Ishikawa (cell line): ENCODE measurements at regions not wholly inside any gene's neighbourhood (a gene's known extent, or its start where the extent isn't known, plus 50 kb on each side); places are given as distances from the start of the nearest gene placed in this dataset.

Experiments used
- CEBPB ChIP-seq: IDR thresholded peaks from 2 replicates; pipeline ENCODE4 v1.6.1; 2012
- EGR1 ChIP-seq: IDR thresholded peaks from 2 replicates; pipeline ENCODE4 v1.6.1; 2012
- EP300 ChIP-seq: IDR thresholded peaks from 2 replicates; pipeline ENCODE4 v1.6.1; 2012; ENCODE audit warnings: borderline replicate concordance
- FOXM1 ChIP-seq: IDR thresholded peaks from 2 replicates; pipeline ENCODE4 v1.6.1; 2012; ENCODE audit warnings: low read depth, borderline replicate concordance
- TCF12 ChIP-seq: IDR thresholded peaks from 2 replicates; pipeline ENCODE4 v1.6.1; 2012; ENCODE audit warnings: low read depth
- YY1 ChIP-seq: IDR thresholded peaks from 2 replicates; pipeline ENCODE4 v1.6.1; 2012; ENCODE audit warnings: low read depth
- TF ChIP-seq, protein P1 (sequence below): IDR thresholded peaks from 2 replicates; pipeline ENCODE4 v1.6.1; 2012
- TF ChIP-seq, protein P2 (sequence below): IDR thresholded peaks from 2 replicates; pipeline ENCODE4 v1.6.1; 2012
- TF ChIP-seq, protein P3 (sequence below): IDR thresholded peaks from 2 replicates; pipeline ENCODE4 v1.6.1; 2012; ENCODE audit warnings: low read depth, mild to moderate bottlenecking

DNA sequence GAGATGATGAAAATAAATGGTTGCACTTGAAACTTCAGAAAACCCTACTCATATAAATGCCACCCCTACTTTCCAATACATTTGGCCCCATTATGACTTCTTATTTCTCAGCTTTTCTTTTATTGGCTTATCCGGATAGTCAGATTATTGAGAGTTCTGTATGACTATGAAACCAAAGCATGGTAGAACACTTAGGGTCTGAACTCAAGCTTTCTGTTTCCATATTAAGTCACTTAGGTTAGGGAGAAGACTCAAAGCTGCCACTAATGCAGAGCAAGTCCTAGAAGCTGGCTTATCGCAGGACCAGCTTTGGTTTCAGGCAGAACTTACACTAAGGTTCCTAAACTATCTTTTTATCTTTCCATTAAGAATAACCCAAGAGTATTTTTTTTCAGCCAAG, 229.9 kb upstream of the CPEB2 start:
- TF ChIP-seq YY1 = no peak
- no peak for TF ChIP-seq CEBPB
- TF ChIP-seq, protein P1, sequence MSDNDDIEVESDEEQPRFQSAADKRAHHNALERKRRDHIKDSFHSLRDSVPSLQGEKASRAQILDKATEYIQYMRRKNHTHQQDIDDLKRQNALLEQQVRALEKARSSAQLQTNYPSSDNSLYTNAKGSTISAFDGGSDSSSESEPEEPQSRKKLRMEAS = no peak
- TF ChIP-seq, protein P2, sequence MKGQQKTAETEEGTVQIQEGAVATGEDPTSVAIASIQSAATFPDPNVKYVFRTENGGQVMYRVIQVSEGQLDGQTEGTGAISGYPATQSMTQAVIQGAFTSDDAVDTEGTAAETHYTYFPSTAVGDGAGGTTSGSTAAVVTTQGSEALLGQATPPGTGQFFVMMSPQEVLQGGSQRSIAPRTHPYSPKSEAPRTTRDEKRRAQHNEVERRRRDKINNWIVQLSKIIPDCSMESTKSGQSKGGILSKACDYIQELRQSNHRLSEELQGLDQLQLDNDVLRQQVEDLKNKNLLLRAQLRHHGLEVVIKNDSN = no peak
- TF ChIP-seq, protein P3, sequence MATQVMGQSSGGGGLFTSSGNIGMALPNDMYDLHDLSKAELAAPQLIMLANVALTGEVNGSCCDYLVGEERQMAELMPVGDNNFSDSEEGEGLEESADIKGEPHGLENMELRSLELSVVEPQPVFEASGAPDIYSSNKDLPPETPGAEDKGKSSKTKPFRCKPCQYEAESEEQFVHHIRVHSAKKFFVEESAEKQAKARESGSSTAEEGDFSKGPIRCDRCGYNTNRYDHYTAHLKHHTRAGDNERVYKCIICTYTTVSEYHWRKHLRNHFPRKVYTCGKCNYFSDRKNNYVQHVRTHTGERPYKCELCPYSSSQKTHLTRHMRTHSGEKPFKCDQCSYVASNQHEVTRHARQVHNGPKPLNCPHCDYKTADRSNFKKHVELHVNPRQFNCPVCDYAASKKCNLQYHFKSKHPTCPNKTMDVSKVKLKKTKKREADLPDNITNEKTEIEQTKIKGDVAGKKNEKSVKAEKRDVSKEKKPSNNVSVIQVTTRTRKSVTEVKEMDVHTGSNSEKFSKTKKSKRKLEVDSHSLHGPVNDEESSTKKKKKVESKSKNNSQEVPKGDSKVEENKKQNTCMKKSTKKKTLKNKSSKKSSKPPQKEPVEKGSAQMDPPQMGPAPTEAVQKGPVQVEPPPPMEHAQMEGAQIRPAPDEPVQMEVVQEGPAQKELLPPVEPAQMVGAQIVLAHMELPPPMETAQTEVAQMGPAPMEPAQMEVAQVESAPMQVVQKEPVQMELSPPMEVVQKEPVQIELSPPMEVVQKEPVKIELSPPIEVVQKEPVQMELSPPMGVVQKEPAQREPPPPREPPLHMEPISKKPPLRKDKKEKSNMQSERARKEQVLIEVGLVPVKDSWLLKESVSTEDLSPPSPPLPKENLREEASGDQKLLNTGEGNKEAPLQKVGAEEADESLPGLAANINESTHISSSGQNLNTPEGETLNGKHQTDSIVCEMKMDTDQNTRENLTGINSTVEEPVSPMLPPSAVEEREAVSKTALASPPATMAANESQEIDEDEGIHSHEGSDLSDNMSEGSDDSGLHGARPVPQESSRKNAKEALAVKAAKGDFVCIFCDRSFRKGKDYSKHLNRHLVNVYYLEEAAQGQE = no peak
- TF ChIP-seq TCF12 = no peak
- no peak for TF ChIP-seq FOXM1
- TF ChIP-seq EGR1 = no peak
- no peak for TF ChIP-seq EP300
